K562 (cell line): ENCODE measurements at regions not wholly inside any gene's neighbourhood (a gene's known extent, or its start where the extent isn't known, plus 50 kb on each side); places are given as distances from the start of the nearest gene placed in this dataset.

Experiments
- ATAC-seq: fragments of 200-7000 bp; cut with Tn5 transposase; 3 replicates; pipeline ENCODE4 v1.9.1; 2020; ENCODE audit warnings: moderate library complexity
- BruUV-seq: library from RNA; stranded (reverse); fragments of 400-500 nt; replicated peaks from 2 replicates; lab custom pipeline; 2021; lab: Mats Ljungman, UMichigan
- CTCF ChIA-PET: fragments of 300-600 bp; formaldehyde crosslinking; extraction: SDS; loops from one replicate; lab custom pipeline; 2021; ENCODE audit warnings: low intra/inter-chr PET ratio; lab: Yijun Ruan, JAX
- POLR2A ChIA-PET: fragments of 300-600, 350-650 bp; sonication (Branson Sonifier 250); formaldehyde crosslinking; extraction: SDS; loops from one replicate; lab custom pipeline; 2021; ENCODE audit warnings: antibody characterized with exemption, inconsistent platforms; lab: Yijun Ruan, JAX
- DNase-seq, 4 experiments: peaks; one replicate each; pipeline versions ENCODE4 v3.0.0 to v3.0.0-alpha.2; 2011 to 2018; ENCODE audit warnings: low spot score in 3 of 4, mixed read lengths in 3 of 4; ENCODE audit errors: extremely low read depth in 1 of 4
- FAIRE-seq: peaks from 2 replicates; lab custom pipeline; 2011; peaks lifted over from hg19 to GRCh38; lab: Jason Lieb, UNC
- H2AFZ ChIP-seq: 2 replicates; pipeline ENCODE4 v1.6.0; 2011; ENCODE audit warnings: low read depth, low read length, control low read depth, inconsistent platforms
- H3K27ac ChIP-seq: fragments of 200-600 bp; 3 replicates; pipeline ENCODE4 v1.8.0; 2011; ENCODE audit warnings: low read depth, mild to moderate bottlenecking, control low read depth, inconsistent platforms, low read length, moderate library complexity, mixed read lengths; ENCODE audit errors: extremely low read depth
- H3K27me3 ChIP-seq, 2 experiments: fragments of 300-600 bp in 1 of 2; 2 replicates in 1 of 2; 3 replicates in 1 of 2; pipeline versions ENCODE4 v1.6.0 to v1.8.0; 2011; ENCODE audit warnings: inconsistent platforms in 2 of 2, low read length in 2 of 2, mild to moderate bottlenecking in 1 of 2, mixed read lengths in 1 of 2, moderate library complexity in 1 of 2; ENCODE audit not compliant: control insufficient read depth in 2 of 2, insufficient read depth in 2 of 2
- H3K36me3 ChIP-seq: fragments of 300-600 bp; 3 replicates; pipeline ENCODE4 v1.8.0; 2011; ENCODE audit warnings: mild to moderate bottlenecking, low read length, inconsistent platforms; ENCODE audit not compliant: control insufficient read depth, insufficient read depth
- H3K4me1 ChIP-seq, 2 experiments: fragments of 200-600 bp in 1 of 2; replicated peaks in 1 of 2; 2 replicates in 1 of 2; 3 replicates in 1 of 2; pipeline versions ENCODE4 v1.5.1 to v1.8.0; 2011; ENCODE audit warnings: inconsistent platforms in 2 of 2, low read length in 2 of 2, mild to moderate bottlenecking in 1 of 2, mixed read lengths in 1 of 2, moderate library complexity in 1 of 2; ENCODE audit not compliant: control insufficient read depth in 2 of 2, insufficient read depth in 2 of 2
- H3K4me2 ChIP-seq: 2 replicates; pipeline ENCODE4 v1.6.1; 2011; ENCODE audit warnings: low read length, control low read depth, inconsistent platforms, mixed read lengths; ENCODE audit not compliant: insufficient read depth
- H3K4me3 ChIP-seq: fragments of 200-600 bp; sonication (generic), shearing (Covaris generic); 2 replicates; pipeline ENCODE4 v1.5.1; 2016; ENCODE audit warnings: control low read depth, inconsistent platforms
- H3K79me2 ChIP-seq: fragments of 200-600 bp; 3 replicates; pipeline ENCODE4 v1.8.0; 2011; ENCODE audit warnings: low read length, inconsistent platforms; ENCODE audit not compliant: control insufficient read depth, insufficient read depth
- H3K9ac ChIP-seq, 2 experiments: 2 replicates each; pipeline versions ENCODE4 v1.6.0 to v1.6.1; 2011; ENCODE audit warnings: low read depth in 2 of 2, low read length in 2 of 2, control low read depth in 1 of 2, inconsistent platforms in 1 of 2, mild to moderate bottlenecking in 1 of 2, mixed read lengths in 1 of 2; ENCODE audit not compliant: insufficient read depth in 1 of 2
- H3K9me1 ChIP-seq: one replicate; pipeline ENCODE4 v1.6.0; 2011; ENCODE audit warnings: inconsistent platforms, mild to moderate bottlenecking, low read length, moderate library complexity; ENCODE audit not compliant: control insufficient read depth, insufficient read depth
- H3K9me3 ChIP-seq: replicated peaks from 2 replicates; pipeline ENCODE4 v1.5.1; 2011; ENCODE audit warnings: low read depth, low read length, inconsistent platforms; ENCODE audit not compliant: control insufficient read depth, insufficient read depth
- H4K20me1 ChIP-seq: replicated peaks from 2 replicates; pipeline ENCODE4 v1.6.1; 2011; ENCODE audit warnings: low read length, inconsistent platforms, mixed read lengths; ENCODE audit not compliant: control insufficient read depth, insufficient read depth
- ATF7 ChIP-seq: fragments of 450-650 bp; IDR thresholded peaks from 2 replicates; pipeline ENCODE4 v1.7.1; 2014; ENCODE audit warnings: mild to moderate bottlenecking, moderate library complexity
- EP400 ChIP-seq: fragments of 450-650 bp; IDR thresholded peaks from 2 replicates; pipeline ENCODE4 v1.6.1; 2017; ENCODE audit warnings: antibody characterized with exemption, mild to moderate bottlenecking, moderate library complexity
- POLR2A ChIP-seq: fragments of 450-650 bp; conservative IDR thresholded peaks from 2 replicates; pipeline ENCODE4 v1.6.1; 2016
- POLR2AphosphoS2 ChIP-seq: IDR thresholded peaks from 2 replicates; pipeline ENCODE4 v1.6.1; 2012; ENCODE audit warnings: low read length, improper control_type of control experiment
- SAFB2 ChIP-seq: fragments of 200-400 bp; formaldehyde crosslinking; IDR thresholded peaks from 2 replicates; pipeline ENCODE4 v1.6.1; 2018; ENCODE audit warnings: borderline replicate concordance, low read length, low read depth, moderate library complexity; ENCODE audit not compliant: severe bottlenecking
- ZNF311 ChIP-seq: fragments of 250-450 bp; sonication (Bioruptor Pico); IDR thresholded peaks from 2 replicates; pipeline ENCODE4 v1.4.0; 2020; ENCODE audit warnings: mild to moderate bottlenecking, moderate library complexity
- WGBS: fragments of 100-300 bp; shearing (Covaris generic); methylation state at CpG from one replicate; pipeline ENCODE4 v1.1.6; 2016; ENCODE audit warnings: low coverage, mixed read lengths; ENCODE audit not compliant: insufficient coverage; ENCODE audit errors: missing lambda C conversion rate; 5-methylcytosine and 5-hydroxymethylcytosine counted together
- in situ Hi-C: fragments of 300-500 bp; cut with MboI; formaldehyde crosslinking; loops from 4 replicates; pipeline ENCODE4 v1.15.0; 2018; ENCODE audit warnings: inconsistent platforms, mixed read lengths
- intact Hi-C: fragments of 100-400 bp; cut with micrococcal nuclease; formaldehyde crosslinking; loops from 2 replicates; pipeline ENCODE4 v1.14.2; 2022
- TF ChIP-seq, protein P1 (sequence below): sonication (generic); formaldehyde crosslinking; IDR thresholded peaks from 2 replicates; pipeline ENCODE4 v1.8.1; 2023; ENCODE audit warnings: mild to moderate bottlenecking, missing genetic modification reagents
- TF ChIP-seq, protein P2 (sequence below): IDR thresholded peaks from 2 replicates; pipeline ENCODE4 v1.6.1; 2011; ENCODE audit not compliant: insufficient read length; ENCODE audit errors: extremely low read depth
- TF ChIP-seq, protein P3 (sequence below): fragments of 250-450 bp; sonication (Bioruptor Pico); IDR thresholded peaks from 2 replicates; pipeline ENCODE4 v1.4.0; 2020
- TF ChIP-seq, protein P4 (sequence below): sonication (generic); formaldehyde crosslinking; IDR thresholded peaks from 2 replicates; pipeline ENCODE4 v1.8.1; 2023; ENCODE audit warnings: mild to moderate bottlenecking, missing genetic modification reagents

DNA sequence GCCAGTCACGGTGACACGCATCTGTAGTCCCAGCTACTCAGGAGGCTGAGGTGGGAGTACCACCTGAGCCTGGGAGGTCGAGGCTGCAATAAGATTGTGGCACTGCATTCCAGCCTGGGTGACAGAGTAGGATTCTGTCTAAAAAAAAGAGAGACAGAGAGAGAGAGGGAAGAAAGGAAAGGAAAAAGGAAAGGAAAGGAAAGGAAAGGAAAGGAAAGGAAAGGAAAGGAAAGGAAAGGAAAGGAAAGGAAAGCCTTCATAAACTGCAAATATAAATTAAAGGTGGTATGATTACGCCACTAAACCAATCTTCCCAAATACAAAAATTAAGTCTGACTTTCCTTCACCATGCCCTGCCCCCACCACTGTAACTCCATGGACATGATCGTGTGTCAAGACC lies 259.3 kb upstream of the GATB start:
- 0% methylated on average over 4 of the region's 5 CpGs for WGBS
- H3K4me3 ChIP-seq: no peak overlapping the region
- no peak for DNase-seq
- ATAC-seq: no peak
- H3K9me3 ChIP-seq: no peaks in the 10 kb centered on the region
- no peaks in the 10 kb centered on the region for H3K9me1 ChIP-seq
- no peaks in the 10 kb centered on the region for H3K79me2 ChIP-seq
- no peaks in the 10 kb centered on the region for H3K4me1 ChIP-seq
- BruUV-seq: no TSS peak
- intact Hi-C loops: no loop called here
- H2AFZ ChIP-seq: no peak overlapping the region
- no peaks in the 10 kb centered on the region; the same call in 1 of the 2 replicates for H4K20me1 ChIP-seq
- in situ Hi-C loops: no loop called here
- TF ChIP-seq, protein P1, sequence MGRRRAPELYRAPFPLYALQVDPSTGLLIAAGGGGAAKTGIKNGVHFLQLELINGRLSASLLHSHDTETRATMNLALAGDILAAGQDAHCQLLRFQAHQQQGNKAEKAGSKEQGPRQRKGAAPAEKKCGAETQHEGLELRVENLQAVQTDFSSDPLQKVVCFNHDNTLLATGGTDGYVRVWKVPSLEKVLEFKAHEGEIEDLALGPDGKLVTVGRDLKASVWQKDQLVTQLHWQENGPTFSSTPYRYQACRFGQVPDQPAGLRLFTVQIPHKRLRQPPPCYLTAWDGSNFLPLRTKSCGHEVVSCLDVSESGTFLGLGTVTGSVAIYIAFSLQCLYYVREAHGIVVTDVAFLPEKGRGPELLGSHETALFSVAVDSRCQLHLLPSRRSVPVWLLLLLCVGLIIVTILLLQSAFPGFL (CRISPR knock-in tag): no peak
- no peak for TF ChIP-seq SAFB2
- no peak for TF ChIP-seq ATF7
- TF ChIP-seq, protein P2, sequence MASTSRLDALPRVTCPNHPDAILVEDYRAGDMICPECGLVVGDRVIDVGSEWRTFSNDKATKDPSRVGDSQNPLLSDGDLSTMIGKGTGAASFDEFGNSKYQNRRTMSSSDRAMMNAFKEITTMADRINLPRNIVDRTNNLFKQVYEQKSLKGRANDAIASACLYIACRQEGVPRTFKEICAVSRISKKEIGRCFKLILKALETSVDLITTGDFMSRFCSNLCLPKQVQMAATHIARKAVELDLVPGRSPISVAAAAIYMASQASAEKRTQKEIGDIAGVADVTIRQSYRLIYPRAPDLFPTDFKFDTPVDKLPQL: no peak
- TF ChIP-seq, all 486 proteins: peak for 0
- Histone ChIP-seq H3K27me3 (peaks cover 2 to 22% of the 10 kb centered on the region in 2 experiments; a peak in 3 of 5 replicates), H3K4me2 (no peak overlapping the region), H3K27ac (no peak overlapping the region), H3K36me3 (no peaks in the 10 kb centered on the region), H3K9ac (no peak overlapping the region)
- ChIA-PET CTCF (no interaction called here), POLR2A (no interaction called here)
- no peak for FAIRE-seq

DNA sequence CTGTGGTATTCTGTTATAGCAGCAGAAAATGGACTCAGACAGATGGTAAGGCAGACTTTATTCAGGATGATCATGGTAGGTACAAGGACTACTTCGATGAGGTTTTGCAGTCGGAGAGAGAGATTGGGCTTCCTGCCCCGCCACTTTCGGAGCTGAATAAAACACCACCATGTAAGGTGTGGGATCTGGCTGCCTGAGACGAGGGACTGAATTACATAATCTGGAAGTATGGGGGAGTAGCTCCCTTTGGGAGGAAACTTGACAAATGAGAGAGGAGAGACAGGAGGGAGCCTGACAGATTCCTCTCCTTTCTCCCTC lies 255.5 kb upstream of the GATB start:
- TF ChIP-seq EP400 (no peak), POLR2A (no peak), ZNF311 (CRISPR knock-in tag) (no peak), POLR2AphosphoS2 (no peak)
- TF ChIP-seq, protein P3, sequence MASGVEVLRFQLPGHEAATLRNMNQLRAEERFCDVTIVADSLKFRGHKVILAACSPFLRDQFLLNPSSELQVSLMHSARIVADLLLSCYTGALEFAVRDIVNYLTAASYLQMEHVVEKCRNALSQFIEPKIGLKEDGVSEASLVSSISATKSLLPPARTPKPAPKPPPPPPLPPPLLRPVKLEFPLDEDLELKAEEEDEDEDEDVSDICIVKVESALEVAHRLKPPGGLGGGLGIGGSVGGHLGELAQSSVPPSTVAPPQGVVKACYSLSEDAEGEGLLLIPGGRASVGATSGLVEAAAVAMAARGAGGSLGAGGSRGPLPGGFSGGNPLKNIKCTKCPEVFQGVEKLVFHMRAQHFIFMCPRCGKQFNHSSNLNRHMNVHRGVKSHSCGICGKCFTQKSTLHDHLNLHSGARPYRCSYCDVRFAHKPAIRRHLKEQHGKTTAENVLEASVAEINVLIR (CRISPR knock-in tag): no peak
- TF ChIP-seq, protein P4, sequence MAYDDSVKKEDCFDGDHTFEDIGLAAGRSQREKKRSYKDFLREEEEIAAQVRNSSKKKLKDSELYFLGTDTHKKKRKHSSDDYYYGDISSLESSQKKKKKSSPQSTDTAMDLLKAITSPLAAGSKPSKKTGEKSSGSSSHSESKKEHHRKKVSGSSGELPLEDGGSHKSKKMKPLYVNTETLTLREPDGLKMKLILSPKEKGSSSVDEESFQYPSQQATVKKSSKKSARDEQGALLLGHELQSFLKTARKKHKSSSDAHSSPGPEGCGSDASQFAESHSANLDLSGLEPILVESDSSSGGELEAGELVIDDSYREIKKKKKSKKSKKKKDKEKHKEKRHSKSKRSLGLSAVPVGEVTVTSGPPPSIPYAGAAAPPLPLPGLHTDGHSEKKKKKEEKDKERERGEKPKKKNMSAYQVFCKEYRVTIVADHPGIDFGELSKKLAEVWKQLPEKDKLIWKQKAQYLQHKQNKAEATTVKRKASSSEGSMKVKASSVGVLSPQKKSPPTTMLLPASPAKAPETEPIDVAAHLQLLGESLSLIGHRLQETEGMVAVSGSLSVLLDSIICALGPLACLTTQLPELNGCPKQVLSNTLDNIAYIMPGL: no peak
- H3K4me2 ChIP-seq: no peak overlapping the region
- no TSS peak for BruUV-seq
- no peak overlapping the region for H3K4me3 ChIP-seq
- H3K36me3 ChIP-seq: no peaks in the 10 kb centered on the region
- H3K27me3 ChIP-seq: peaks cover 2 to 14% of the 10 kb centered on the region in 2 experiments; a peak in 3 of 5 replicates
- ATAC-seq: no peak
- no peak overlapping the region for H3K9ac ChIP-seq
- no peak for FAIRE-seq
- no peaks in the 10 kb centered on the region; the same call in 1 of the 2 replicates for H4K20me1 ChIP-seq
- CTCF ChIA-PET: no interaction called here
- intact Hi-C loops (no loop called here), in situ Hi-C loops (no loop called here)
- no peaks in the 10 kb centered on the region for H3K79me2 ChIP-seq
- no peak overlapping the region for H3K27ac ChIP-seq
- 0% methylated on average over 5 of the region's 5 CpGs for WGBS
- H3K9me1 ChIP-seq: no peaks in the 10 kb centered on the region
- DNase-seq: no peak
- POLR2A ChIA-PET: no interaction called here
- no peak overlapping the region for H2AFZ ChIP-seq
- H3K4me1 ChIP-seq: no peaks in the 10 kb centered on the region
- H3K9me3 ChIP-seq: no peaks in the 10 kb centered on the region
